GM19043 (cell line): ENCODE measurements at regions not wholly inside any gene's neighbourhood (a gene's known extent, or its start where the extent isn't known, plus 50 kb on each side); places are given as distances from the start of the nearest gene placed in this dataset.

Source experiments
- ATAC-seq: cut with Tn5 transposase; IDR thresholded peaks from one replicate; pipeline ENCODE4 v1.9.1; 2021; ENCODE audit warnings: low read depth; ENCODE audit not compliant: unreplicated experiment

DNA sequence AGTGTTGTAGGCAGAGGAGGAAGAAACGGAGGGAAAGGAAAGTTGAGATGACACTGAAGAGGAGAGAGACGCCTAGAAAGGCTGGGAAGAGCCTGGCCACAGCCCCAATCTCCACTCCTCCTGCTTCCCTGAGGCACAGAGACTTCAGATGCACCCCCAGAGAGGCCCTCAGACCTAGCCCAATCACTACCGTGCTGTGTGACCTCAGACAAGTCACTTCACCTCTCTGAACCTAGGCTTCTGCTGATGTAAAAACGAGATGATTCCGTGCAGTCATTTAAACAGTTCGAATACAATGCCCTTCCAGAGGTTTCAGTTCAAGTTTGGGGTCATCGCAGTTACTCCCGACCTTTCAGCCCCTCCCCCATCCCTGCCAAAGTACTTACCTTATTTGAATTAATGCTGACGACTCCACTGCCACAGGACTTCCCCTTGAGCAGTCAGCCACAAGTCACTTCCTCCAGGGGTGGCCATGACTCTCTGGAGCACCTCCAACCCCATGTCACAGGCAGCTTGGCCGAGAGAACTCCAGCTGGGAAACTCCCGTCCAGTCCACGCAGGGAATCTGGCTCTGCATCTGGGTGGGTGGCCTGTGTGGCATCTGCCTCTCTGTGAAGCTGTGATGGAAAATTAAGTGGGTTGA, 105.2 kb upstream of the ID2 start:
- no peak for ATAC-seq

DNA sequence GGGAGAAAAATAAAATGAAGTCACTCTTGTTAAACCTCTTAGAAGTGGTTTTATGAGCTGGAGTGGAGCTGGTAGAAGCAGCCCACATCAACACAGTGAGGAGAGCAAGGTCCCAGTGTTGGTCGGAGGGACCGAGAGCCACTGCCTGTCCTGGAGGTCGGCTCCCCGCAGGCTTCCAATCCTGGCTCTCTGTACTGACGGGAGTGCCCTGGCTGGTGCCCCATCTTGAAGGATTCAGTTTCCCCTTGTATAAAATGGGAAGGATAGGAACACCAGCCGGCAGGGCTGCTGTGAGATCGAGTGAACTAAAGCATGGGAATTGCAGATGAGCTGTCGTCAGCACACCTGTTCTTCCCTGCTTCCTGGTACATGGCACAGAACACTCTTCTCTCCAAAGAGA, 104.3 kb upstream of the ID2 start:
- ATAC-seq = no peak

DNA sequence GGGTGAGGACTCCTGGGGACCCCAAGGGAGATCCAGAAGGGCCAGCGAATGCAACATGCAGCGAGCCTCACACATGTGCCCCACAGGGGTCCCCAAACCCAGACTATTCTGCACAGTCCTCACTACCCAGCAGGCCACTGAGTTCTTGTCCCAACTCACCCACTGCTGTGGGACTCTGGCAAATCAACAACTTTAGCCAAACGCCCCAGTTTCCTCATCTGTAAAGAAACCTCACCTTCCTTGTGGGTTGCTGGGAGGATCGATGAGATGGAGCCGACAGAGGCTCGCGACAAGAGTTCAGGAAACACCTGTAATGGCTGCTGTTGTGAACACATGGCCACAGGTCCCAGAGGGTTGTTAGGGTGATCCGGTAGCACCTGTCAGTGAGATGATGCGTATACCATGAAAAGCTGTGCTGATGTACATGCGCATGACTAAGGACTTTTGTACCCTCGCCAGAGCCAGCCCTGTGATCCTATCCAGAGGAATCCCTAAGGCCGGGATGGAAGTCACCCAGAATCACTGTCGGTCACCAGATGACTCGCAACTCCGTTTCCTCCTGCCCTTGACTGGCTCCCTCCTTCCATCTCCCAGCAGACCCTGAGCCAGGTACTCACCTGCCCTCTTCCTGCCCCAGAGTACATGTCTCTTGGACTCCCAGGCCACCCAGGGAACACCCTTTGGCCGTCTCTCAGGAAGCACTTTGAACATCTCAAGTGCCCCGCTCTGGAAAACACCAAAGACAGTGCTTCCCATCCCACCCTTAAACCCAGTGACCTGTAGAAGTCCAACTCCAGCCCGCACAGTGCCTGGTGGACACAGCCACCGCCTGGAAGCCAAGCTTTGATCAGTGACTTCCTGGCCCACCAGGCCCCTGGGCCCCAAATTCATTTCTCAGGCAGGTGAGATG, 103.3 kb upstream of the ID2 start:
- ATAC-seq = no peak

DNA sequence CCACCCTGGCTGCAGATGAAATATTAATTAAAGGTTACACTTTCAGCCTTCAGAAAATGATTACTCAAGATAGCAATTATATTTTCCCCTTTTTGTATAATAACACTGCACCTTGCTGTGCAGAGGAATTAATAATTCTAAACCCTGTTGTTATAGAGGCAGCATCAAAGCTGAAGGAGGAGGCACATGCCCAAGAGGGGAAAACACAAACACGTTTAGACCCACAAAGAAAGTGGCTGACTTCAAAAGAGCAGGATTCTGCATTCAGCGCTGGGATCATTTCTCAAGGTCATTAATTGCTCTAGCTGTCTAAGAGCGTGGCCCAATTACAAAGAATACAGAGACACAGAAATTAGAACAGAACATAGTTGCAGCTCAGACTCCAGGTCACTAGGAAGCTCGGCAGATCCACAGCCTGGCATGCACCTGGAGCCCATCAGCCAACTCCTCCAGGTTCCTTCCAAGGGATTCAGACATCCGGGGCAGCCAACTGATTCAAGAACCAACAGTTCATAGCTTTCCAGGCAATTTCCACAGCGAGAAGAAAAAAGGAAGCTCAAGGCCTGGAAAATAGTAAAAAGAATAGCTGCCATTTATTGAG, 102.3 kb upstream of the ID2 start:
- no peak for ATAC-seq

DNA sequence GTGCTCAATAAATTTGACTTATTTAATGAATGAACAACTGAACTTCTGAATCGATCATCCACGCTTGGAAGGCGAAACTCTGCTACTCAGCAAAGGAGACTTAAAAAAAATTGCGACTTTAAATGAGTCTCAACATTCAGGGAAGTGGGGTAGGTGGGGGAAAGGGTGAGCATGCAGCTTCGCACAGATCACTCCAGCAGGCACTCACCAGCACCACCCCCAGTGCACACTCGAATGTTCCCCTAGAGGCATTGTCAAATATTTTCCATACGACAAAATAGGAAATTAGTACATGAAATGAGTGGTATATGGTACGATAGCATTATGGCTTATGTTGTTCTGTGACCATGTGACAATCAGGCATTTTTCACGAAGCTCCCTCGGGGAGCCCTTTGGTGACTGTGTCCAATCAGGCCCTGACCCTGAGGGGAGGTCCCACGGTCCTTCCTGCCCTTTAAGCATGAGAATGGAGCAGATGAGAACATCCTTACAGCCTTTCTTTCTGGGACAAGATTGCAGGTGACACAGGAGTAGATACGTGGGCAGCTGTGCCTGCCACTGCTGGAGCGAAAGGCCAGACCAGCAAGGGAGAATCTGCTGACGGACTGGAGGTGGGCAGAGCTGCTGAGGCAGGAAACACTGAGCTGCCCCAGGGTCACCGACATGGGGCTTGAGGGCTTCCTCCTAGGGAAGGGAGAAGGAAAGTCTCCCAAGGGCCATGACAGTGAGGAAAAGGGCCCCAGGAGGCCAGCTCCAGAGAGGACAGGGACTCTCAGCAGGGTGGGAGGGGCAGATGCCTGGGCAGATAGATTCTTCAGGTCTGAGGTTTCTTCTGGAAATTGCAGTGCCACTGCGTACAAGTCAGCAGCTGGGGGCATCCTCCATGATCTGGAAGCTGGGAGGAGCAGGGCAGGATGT, 101.3 kb upstream of the ID2 start:
- ATAC-seq = no peak

DNA sequence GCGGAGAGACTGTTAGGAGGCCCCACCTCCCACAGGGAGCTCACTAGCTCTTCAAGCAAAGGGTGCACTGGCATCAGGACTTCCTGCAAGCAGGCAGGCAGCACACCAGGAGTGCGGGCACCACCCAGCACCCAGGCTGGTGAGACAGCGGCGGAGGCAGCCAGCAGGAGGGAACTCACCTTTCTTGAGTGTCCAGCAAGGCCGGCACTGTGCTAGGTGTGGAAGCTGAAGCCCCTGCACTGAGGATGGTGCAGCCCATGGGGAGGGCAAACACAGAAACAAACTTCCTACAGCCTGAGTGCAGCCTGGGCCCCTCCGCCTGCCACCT, 100.7 kb upstream of the ID2 start:
- ATAC-seq = no peak

DNA sequence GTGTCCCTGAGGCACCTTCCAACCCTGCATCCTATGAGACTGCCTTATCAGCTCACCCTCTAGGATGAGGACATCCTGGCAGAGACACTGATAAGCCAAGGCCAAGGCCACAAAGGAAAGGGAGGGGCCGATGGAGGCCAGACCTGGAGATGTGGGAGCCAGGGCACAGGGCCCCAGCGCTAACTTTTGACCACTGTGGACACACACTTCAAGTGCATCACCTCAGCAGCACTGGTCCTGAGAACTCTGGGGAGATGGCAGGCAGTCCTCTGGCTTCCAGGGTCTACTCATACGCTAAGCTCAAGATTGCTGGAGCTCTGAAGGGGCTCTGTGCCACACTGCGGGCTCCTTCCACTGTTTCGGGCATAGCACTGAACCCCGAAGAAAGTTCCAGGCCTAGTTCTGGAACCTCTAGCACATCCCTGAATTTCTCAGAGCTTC, 100.2 kb upstream of the ID2 start:
- no peak for ATAC-seq

DNA sequence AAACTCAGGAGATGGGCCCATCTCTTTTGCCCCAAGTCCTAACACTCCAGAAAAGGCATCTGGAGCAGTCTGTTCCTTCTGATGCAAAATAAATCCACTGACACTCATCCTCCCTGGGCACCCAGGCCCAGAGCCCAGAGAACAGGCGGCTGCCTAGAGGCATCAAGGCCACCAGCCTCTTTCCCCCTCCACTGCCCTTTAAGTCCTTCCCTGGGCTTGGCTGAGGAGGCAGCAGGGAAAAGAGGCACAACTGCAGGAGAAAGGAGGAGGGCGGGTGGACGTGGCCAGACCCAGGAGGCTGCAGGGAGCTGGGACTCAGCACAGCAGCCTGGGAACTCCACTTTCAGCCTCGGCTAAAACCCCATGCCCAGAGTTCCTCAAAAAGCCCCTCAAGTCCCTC, 99.7 kb upstream of the ID2 start:
- no peak for ATAC-seq

DNA sequence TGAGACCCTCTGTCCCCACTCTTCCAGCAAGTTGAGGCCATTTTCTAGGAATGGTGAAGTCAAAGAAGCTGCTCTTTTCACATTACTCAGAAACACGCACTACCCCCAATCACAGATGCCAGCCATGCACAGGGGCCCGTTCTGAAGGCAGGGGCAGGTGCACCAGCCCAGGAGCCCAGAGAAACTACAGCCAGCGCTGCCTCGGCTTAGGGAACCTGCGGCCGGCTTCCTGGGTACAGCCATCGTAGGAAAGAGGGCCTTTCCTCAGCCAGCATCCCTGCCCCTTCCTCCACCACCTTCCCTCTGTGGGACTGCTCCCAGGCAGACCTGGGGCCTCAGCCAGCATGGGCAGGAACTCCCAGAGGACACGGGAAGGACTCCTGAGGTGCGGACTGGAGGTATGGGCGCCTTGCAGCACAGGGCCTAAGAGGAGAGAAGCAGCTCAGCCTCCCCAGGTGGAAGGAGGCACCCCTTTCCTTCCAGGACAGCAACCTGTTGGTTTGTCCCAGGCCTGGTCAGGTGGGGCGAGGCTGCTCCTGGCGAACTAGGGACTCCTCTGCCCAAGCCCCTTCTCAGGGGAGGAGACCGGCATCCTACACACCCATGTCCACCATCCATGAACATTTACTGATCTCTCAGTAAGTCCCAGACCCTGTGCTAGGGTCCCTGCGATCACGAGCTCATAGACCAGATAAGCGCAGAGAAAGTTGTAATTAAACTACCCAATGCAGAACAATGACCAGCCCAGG, 99.0 kb upstream of the ID2 start:
- ATAC-seq = no peak

DNA sequence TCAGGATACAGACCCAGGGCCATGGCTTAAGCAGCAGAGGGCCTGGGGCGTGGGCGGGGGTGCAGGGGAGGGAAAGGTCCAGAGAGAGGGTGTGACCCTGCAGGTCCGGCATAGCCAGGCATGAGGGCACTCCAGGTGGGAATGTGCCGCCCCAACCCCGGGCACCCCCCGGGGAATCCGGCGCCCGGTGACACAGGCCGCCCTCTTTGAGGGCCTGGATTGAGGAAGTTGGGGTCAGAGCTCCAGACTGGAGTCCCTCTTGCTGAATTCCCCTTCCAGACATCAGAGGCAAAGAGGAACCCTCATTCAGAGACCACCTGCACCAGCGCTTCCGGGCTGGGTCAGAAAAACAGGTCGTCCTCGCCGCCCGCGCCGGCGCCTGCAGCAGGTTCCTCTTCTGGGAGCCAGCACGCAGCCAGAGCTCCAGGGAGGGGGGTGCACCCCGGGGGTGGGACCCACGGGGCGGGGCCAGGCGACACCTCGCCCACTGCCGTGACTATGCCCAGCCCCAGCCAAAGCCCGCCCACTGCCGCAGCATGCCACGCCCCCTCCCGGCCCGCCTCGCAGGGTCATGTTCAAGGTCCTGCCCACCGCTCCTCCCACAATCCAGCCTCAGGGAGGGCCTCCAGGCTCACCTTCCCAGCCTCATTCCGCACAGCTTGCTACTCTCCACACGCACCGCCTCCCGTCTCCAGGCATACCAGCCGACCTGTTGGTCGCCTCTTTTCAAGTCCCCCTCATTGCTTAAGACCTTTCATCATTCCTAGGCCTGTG, 98.3 kb upstream of the ID2 start:
- ATAC-seq = peak; percentile 82

DNA sequence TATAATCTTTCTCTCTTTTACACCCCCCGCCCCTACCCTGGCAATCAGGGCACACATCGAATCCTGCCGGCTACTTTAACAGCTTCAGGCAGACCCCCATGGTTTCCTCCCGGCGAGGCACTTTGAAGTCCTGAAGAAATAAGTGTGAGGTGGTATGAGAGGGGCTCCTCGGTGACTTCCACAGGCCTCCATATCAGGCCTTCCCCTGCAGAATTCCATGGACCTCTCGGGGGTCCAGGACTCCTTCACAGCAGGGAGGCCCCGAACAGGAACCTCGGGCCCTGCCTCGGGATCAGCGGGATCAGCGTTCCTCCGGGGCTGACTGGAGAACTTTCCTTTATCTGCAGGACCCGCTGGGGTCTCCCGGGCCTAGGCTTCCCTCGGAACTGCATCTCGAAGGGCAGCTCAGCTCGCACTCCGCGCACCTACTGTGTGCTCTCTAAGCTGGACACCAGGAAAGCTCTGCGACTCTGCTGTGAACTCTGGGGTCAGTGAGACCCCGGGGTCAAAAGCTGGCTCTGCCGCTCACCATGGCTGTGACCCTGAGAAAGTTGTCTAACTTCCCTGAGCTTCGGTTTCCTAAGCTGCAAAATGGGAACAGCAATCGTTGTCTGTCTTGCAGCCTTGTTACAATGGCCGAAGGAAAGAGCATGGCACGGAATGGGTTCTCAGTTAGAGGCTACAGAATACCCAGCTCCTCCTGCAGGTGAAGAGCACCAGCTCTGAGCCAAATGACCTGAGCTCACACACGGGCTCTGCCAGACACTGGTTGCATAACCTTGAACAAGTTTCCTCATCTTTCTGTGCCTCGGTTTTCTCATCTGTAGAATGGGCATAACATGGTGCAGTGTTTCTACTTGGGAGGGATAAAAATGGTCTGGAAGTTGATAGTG, 97.4 kb upstream of the ID2 start:
- ATAC-seq = no peak

DNA sequence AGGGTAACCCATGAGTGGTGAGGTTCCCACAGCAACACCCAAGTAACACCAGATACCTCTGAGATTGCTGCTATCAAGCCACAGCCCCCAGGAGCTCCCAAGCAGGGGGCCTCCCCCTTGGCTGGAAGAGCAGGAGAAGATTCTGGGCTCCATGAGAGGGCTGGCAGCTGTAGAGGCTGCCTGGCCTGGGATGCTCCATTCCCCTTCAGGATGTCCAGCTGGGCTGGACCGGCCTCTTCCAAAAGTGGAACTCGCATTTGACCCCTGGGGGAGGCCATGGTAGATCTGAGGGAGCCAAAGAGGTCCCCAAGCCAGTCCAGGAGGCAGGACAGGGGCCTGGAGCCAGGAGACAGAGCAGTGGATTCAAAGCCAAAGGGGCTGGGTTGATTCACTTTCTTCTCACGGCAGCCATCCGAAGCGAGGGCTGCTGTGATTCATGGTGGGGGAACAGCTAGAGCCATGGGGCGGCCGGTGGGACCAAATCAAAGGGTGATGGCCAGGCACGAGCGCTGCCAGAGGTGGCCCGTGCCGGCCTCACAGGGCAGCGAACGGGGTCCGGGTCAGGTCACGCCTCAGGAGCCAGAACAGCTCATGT, 95.3 kb upstream of the ID2 start:
- ATAC-seq = no peak

DNA sequence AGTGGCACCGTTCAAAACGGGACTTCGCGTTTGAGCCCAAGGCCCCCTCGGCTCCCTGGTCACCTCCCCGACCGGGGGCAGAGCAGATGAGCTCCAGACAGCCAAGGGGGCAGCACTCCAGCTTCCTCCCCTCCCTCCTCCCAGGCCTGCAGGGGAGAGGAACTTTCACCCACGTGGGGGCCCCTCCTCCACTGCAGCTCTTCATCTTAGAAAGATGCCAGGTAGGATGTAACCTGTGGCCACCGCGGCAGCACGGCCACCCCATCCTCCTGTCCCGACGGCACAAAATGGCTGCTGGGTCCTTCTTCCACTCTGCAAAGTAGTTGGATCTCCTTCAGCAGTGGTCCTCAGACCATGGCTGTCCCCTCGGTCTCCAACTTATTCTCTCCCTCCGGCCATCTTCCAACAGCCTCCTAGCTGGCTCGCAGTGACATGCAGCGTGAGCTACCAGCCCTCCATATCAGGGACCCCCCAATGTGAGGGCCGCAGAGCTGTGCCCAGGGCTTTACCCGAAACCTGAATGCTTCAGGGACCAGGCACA, 94.5 kb upstream of the ID2 start:
- no peak for ATAC-seq

DNA sequence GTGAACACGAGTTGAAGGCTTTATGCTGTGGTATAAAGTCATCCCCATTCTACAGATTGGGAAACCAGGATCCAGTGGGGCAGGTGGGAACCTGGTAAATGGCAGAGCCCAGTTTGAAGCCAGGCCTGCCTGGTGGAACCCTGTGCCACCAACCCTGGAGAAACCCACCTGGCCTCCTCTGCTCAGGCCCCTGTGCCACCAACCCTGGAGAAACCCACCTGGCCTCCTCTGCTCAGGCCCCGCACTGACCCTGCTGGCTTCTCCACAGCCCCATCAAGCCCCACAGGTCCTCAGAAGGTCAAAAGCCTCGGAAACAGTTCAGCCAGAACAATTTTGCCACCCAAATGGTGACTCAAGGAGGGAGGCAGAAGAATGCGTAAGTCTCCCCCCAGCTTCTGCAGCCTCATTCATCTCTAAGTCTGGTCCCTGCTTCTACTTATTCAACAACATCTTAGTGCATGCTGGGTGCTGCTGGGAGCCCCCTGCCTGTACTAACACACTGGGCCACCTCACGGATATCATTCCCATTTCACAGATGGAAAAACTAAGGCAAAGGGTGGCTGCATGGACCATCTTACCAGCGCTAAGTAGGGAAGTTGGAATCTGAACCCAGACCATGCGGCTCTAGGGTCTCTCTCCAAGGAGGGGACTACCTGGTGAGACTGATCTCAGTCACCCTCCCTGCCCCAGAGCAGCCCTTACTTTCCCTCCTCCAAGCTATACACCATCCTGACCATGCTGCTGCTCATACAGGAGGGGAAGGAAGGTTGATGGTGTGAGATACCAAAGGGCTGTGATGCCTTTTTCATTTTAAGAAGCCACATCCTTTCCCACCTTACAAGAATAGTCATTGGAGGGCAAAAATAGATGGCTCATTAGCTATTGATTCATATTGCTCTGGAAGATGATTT, 93.7 kb upstream of the ID2 start:
- no peak for ATAC-seq

DNA sequence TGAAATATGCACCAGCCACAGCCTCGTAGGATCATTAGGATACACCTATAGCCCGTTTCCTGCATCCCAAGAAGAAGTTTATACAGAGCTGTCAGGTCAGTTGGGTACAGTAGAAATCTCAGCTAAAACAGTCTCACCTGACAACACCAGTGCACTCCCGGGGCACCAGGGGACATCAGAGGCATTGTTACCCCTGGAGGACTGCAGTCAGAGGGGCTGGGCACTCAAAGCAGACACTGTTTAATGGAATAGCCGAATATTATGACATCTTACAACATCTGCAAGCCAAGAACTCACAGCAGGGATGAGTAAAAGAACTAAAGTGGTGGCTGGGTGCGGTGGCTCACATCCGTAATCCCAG, 93.0 kb upstream of the ID2 start:
- ATAC-seq = no peak

DNA sequence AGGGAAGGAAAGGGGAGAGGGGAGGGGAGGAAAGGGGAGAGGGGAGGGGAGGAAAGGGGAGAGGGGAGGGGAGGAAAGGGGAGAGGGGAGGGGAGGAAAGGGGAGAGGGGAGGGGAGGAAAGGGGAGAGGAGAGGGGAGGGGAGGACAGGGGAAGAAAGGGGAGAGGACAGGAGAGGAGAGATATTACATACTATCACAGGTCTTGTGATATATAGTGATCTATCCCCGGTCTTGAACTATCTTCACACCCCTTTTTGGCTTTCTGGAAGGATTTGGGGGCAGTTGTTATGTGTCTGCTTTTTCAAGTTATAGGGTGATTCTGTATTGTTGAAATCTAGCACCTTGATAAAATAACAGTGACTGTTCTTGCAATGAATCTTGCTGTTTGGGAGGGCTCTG, 92.1 kb upstream of the ID2 start:
- no peak for ATAC-seq

DNA sequence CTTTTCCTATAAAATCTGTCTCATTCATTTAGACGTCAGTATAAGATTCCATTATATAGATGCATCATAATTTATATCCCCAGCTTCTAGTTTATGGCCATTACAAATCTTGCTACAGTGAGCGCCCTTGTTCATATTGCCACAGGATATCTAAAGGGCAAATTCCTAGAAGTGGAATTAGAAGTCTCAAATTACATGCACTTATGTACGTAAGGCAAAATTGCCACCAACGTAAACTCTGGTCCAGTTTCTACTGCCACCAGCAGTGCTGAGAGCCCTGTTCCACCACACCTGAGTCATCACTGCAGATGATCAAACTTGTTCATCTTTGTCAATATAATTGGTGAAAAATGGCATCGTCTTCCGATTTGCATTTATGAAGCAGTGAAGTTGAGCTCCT, 90.9 kb upstream of the ID2 start:
- ATAC-seq = no peak
